CD4-positive, alpha-beta T cell treated with Interleukin-15 for 1 hour (primary cell): ENCODE measurements at regions not wholly inside any gene's neighbourhood (a gene's known extent, or its start where the extent isn't known, plus 50 kb on each side); places are given as distances from the start of the nearest gene placed in this dataset.

ENCODE experiments used
- DNase-seq: peaks from one replicate; pipeline ENCODE4 v3.0.0-alpha.2; 2020

DNA sequence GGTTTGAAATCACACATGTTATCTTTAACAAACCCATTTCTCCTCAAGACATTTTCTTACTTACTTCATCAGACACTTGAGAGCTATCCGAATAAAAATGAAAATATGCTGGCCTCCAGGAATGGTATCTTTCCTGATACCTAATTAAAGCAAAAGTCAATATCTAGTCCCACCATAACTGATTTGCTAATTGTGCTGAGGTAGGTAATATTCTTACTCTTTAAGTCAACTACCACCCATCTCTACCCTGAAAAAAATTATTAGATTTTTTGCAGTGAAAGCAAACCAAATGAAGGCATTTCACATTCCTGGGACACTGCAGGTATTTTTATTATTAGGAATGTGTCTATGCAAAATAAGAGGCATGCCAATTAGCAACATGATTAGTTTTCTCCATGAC is 175.8 kb downstream of the QDPR start:
- no peak for DNase-seq

DNA sequence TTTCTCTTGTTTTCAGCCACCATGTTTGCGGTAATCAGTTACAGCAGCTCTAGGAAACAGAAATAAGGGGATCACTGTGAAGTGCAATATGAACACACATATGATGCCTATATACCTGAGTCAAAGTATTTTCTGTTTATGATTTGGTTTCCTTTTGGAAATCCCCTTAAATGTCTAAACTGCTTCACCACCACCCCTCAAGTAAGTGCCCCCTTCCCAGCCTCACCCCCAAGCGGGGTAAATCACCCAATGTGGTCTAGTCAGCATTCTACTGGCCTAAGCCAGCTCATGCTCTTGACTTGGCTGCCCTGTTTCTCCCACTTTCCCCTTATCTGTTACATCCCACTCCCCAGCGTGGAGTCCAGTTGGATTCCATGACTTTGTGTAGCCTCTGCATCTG is 176.5 kb downstream of the QDPR start:
- DNase-seq = no peak

DNA sequence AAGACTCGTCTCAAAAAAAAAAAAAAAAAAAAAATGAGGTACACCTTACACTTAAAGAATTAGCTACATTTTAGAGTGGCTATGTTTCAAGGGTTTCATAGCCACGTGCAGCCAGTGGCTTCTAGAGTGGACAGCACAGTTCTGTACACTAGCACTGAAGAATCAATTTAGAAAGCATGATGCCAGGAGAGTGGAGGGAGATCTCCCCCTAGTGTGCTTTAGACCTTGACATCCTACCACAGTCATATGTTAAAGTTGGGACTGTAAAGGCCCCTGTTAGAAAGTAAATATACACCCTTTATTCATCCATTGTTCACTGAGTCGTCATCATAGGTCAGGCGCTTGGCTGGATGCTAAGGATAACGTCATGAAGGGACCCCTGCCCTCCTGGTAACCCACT is 179.4 kb downstream of the QDPR start:
- no peak for DNase-seq

- DNase-seq = no peak
These were observed 182.8 kb downstream of the QDPR start for GRCh38 chr4:17329046-17329445.

GRCh38 chr4:17328141-17328815 is 183.6 kb downstream of the QDPR start:
- no peak for DNase-seq

DNA sequence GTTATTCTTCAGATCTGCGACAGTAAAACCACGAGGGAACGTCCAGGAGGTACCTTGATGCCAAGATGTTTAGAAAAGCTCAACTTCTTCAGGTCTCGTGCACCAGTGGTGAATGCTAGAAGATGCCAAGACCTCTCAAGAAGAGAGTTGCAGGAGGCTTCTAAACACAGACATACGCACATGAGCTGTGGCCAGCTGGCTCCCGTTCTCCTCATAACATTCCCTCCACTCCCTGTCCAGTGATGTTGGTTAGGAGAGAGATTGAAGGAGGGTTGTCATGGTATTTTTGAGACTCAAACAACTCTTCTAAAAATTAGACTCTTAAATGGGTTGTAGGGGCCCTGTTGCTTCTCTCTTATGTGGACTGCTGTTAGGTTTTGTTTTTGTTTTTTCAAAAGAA is 184.3 kb downstream of the QDPR start:
- DNase-seq = no peak

GRCh38 chr4:17326756-17327155 is 185.1 kb downstream of the QDPR start:
- DNase-seq = no peak

DNA sequence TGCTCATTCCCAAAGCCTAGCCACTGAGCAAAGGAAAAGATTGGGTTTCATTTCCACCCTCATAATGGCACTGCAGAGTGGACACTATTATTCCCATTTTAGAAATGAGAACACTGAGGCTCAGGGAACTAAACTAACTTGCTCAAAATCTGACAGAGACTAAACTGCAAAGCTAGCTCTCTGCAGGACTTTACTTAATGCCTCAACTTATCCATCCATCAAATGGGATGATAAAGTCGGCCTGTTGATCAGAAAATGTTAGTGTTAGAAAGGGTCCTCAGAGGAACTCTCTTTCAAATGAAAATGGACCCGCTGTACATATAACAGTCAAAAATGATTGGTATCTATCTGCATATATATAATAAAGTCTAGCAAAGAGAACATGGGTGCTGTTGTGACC is 186.8 kb downstream of the QDPR start:
- no peak for DNase-seq

GRCh38 chr4:17324386-17324830 is 187.5 kb downstream of the QDPR start:
- no peak for DNase-seq

GRCh38 chr4:17323554-17324385 is 188.1 kb downstream of the QDPR start:
- no peak for DNase-seq

GRCh38 chr4:17322514-17322913 is 189.4 kb downstream of the QDPR start:
- DNase-seq = no peak

GRCh38 chr4:17320046-17320445 is 191.8 kb downstream of the QDPR start:
- DNase-seq = no peak

GRCh38 chr4:17317526-17317925 is 194.4 kb downstream of the QDPR start:
- no peak for DNase-seq

- DNase-seq = no peak
These were observed 195.3 kb downstream of the QDPR start for GRCh38 chr4:17316566-17316965.

GRCh38 chr4:17315459-17315858 is 196.4 kb downstream of the QDPR start:
- no peak for DNase-seq

- no peak for DNase-seq
These were observed 198.7 kb downstream of the QDPR start for GRCh38 chr4:17313194-17313593.

GRCh38 chr4:17310269-17310652 is 201.6 kb downstream of the QDPR start:
- no peak for DNase-seq

GRCh38 chr4:17309567-17310268 is 202.2 kb downstream of the QDPR start:
- DNase-seq = no peak

DNA sequence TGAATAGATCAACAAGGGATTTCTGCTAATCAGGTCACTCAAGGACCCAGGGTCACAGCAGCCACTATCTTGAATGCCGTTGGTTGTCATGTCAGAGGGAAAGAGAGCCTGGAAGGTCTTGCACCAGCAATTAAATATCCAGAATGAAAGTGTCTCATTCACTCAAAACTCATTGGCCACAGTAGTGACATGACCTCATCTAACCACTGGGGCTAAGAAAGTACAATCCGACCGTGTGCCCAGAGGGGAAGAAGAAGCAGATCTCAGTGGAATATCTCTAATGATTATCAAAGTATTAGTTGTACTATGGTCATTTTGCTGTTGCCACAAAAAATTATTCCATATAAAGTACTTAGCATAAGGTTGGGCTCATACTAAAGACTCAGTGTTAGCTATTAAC is 210.0 kb downstream of the QDPR start:
- no peak for DNase-seq

DNA sequence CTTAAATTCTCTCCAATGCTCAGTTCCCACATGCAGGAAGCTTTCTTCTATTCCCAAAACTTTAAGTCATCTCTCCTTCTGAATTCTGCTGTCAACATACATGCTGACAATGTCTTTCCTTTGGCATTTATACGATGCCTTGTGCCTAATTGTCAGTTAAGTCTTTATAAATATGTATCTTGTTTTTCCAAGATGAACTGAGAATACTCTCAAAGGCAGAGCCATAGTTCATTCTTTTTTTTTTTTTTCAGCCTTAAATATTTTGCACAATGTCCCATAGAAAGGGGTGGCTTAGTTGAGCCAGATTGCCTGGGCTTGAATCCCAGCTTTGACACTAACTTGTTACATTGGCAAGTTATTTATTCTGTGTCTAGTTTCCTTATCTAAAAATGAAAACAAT is 210.6 kb downstream of the QDPR start:
- no peak for DNase-seq

- no peak for DNase-seq
These were observed 214.7 kb downstream of the QDPR start for GRCh38 chr4:17296921-17297890.

DNA sequence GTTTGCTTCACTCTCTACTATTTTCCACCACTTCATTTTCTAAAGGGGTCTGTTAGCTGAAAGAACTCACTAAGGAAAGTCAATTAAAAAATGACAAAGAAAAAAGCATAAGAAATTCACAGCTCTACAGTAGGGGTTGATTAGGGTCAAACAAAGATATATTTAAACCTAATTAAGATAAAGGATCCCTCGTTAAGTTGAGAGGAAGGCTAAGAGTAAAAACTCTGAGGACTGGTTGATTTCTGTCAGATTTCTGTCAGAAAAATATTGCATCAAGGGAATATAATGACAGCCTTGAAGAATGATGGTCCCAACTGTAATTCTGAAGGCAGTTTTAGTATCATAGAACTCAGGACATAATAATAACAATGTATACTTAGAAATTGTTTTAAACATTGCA is 218.0 kb downstream of the QDPR start:
- DNase-seq = no peak

DNA sequence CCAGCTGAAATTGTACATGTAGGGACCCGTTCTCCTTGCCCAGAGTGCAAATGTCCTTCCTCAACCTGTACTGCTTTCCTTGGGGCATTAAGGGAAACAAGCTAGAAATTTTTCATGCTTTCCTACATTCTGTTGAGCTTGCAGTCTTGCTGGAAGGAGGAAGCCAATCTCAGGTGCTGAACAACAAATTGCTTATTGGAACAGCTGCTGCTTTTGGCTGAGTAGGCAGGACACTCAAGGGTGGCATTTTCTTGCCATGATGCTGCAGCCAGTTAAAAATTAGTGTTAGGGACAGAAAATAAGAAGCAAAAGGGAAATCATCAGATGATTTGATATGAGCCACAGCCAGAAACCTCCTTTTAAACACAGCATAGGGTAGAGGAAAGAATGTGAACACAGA is 223.7 kb downstream of the QDPR start:
- no peak for DNase-seq
